SU-DHL-6 (cell line): ENCODE measurements at regions not wholly inside any gene's neighbourhood (a gene's known extent, or its start where the extent isn't known, plus 50 kb on each side); places are given as distances from the start of the nearest gene placed in this dataset.

Source experiments
- CTCF ChIP-seq: fragments of 200-600 bp; sonication (generic); IDR thresholded peaks from one replicate; pipeline ENCODE4 v1.5.1; 2017; ENCODE audit warnings: antibody characterized with exemption, mild to moderate bottlenecking, low read length, moderate library complexity; ENCODE audit not compliant: insufficient read depth, poor library complexity, severe bottlenecking
- EZH2phosphoT487 ChIP-seq: fragments of 200-600 bp; sonication (generic), shearing (Covaris generic); conservative IDR thresholded peaks from 2 replicates; pipeline ENCODE4 v1.6.1; 2018; ENCODE audit warnings: mild to moderate bottlenecking, antibody characterized with exemption, low read length, moderate library complexity, mixed read lengths

- TF ChIP-seq CTCF (no peak), EZH2phosphoT487 (no peak)
Observed at GRCh38 chr15:93483923-93484322, 394.9 kb upstream of the RGMA start.
